IPS-18c (cell line): ENCODE measurements at regions not wholly inside any gene's neighbourhood (a gene's known extent, or its start where the extent isn't known, plus 50 kb on each side); places are given as distances from the start of the nearest gene placed in this dataset.
"Not testable (repeated sequence)": the region's sequence is repeated elsewhere in the genome, so short reads cannot be mapped to it uniquely, and the experiment has no call there.

ENCODE experiments used
- H3K4me3 ChIP-seq: 2 replicates; pipeline ENCODE4 v1.7.0; 2013; ENCODE audit warnings: low read depth, mild to moderate bottlenecking, low read length, moderate library complexity; ENCODE audit not compliant: insufficient read depth
- H3K9me3 ChIP-seq: one replicate; pipeline ENCODE4 v1.6.1; 2013; ENCODE audit warnings: mild to moderate bottlenecking, low read length, moderate library complexity; ENCODE audit not compliant: control insufficient read depth, insufficient read depth

DNA sequence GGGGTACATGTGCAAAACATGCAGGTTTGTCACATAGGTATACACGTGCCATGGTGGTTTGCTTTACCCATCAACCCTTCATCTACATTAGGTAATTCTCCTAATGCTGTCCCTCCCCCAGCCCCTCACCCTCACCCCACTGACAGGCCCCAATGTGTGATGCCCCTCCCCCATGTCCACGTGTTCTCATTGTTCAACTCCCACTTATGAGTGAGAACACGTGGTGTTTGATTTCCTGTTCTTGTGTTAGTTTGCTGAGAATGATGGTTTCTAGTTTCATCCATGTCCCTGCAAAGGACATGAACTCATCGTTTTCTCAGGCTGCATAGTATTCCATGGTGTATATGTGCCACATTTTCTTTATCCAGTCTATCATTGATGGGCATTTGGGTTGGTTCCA, 232.9 kb upstream of the RASGRP1 start:
- H3K4me3 ChIP-seq, H3K9me3 ChIP-seq: not testable (repeated sequence)

GRCh38 chr15:38799202-38799601, 234.6 kb upstream of the RASGRP1 start:
- not testable (repeated sequence) for H3K9me3 ChIP-seq

DNA sequence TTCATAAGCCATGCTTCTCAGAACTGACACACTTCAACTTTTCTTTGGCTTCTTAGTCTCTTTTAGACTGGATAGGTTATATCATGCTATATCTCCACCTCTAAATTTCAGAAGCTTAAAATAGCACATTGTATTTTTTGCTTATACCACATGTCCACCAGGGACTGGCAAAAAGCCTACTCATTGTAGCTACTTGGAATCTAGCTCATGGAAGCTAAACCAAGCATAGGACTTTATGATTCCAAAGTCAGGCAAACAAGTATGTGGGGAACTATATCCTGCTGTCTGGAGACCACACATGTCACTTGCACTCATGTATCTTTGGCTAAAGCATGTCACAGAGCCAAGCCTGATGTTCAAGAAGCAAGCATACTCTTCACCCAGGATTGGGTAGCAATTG, 245.0 kb upstream of the RASGRP1 start:
- Histone ChIP-seq H3K9me3 (no peaks in the 10 kb centered on the region), H3K4me3 (no peak overlapping the region)

More at GRCh38 chr15:38799202-38799601, 234.6 kb upstream of the RASGRP1 start:
- H3K4me3 ChIP-seq, result not testable (repeated sequence)

DNA sequence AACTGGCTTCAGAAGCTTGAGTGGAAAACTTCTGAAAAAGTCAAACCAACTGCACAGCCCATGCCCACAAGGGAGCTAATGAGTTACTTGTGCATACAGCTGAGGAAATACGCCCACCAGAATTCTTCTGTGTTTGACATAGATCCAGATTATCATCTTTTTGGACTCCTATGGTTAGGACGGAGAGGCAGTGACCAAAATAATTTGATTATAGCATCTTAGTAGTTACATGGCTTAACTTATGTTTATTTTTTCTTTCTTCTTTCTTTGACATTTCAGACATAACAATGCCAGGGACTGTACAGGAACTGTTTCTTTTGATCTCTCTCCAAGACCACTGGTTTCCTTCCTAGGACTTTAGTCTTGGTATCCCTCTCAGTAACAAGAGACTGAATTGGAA, 246.1 kb upstream of the RASGRP1 start:
- Histone ChIP-seq H3K4me3 (no peak overlapping the region), H3K9me3 (no peaks in the 10 kb centered on the region)

DNA sequence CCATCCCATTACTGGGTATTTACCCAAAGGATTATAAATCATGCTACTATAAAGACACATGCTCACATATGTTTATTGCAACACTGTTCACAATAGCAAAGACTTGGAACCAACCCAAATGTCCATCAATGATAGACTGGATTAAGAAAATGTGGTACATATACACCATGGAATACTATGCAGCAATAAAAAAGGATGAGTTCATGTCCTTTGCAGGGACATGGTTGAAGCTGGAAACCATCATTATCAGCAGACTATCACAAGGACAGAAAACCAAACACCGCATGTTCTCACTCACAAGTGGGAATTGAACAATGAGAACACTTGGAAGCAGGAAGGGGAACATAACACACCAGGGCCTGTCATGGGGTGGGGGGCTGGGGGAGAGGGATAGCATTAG, 249.6 kb upstream of the RASGRP1 start:
- not testable (repeated sequence) for H3K4me3 ChIP-seq, H3K9me3 ChIP-seq

DNA sequence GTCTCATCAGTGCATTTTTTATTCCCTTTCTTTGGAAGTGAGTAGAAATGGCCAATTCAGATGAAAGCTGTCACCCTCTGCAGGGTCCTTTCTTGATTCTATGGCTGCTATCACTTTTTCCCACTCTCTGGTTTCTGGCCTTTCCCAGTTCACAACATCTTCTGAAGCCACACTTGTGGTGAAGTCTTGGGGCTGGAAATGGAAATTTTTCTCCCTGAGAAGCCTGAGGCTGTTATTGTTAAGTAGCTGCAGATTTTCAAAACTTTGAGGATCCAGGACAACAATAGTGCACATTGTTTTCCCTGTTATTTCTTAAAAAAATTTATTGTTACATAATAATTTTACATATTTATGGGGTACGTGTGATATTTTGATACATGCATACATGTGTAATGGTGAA, 250.3 kb upstream of the RASGRP1 start:
- no peak overlapping the region for H3K4me3 ChIP-seq
- no peaks in the 10 kb centered on the region for H3K9me3 ChIP-seq

GRCh38 chr15:38817427-38818156, 253.0 kb upstream of the RASGRP1 start:
- Histone ChIP-seq H3K4me3 (no peak overlapping the region), H3K9me3 (no peaks in the 10 kb centered on the region)

DNA sequence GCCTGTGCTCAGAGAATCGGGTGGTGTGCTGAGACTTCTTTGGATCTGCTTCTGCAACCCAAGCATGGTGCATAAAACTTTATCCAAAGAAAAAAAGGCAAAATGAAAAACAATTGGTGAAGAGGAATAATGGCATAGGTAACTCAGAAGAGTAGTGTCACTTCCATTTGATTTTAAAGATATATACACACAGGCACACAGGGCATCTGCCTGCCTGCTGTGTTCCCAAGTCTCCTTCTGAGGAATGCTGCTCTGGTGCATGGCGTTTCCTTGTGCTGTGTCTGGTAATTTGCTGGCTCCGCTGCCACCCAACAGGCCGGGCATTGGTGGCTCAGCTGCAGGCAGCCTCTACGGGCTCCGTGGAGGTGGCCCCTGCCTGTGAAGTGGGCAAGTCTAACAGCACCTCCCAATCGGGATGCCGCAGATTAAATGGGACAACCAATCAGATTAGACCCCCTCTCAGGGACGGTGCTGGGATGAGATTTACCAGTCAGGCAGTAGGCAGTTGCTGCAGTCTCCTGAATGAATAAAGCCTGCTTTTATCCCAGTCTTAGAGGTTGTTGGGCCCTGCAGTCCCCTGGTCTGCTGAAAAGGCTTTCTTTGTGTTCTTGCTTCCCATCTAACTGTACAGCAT, 253.7 kb upstream of the RASGRP1 start:
- H3K9me3 ChIP-seq, result no peaks in the 10 kb centered on the region
- no peak overlapping the region for H3K4me3 ChIP-seq

DNA sequence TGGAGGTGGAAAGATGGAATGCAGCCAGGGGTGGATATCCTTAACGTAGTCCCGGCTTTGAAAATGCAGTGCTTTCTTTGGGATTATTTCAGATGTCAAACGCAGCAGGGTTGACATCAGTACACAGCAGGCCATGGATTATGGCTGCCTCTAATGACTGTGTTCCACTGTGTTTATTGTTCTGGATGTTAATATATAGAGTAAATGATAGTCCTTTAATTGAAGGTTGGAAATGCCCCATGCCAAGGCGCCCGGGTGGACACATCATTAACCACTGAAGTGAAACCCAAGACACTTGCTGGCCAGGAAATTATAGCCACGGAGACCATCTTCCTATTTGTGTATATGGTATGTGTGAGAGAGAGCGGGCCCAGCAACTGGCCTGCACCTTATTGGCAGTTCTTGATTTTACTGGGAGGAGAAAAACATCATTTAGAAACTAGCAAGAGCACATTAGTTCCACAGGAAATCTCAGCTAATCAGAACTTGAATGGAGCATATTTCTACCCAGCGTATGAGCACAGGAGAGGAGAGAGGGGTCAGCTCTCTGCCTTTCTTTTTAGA, 254.9 kb upstream of the RASGRP1 start:
- no peak overlapping the region for H3K4me3 ChIP-seq

DNA sequence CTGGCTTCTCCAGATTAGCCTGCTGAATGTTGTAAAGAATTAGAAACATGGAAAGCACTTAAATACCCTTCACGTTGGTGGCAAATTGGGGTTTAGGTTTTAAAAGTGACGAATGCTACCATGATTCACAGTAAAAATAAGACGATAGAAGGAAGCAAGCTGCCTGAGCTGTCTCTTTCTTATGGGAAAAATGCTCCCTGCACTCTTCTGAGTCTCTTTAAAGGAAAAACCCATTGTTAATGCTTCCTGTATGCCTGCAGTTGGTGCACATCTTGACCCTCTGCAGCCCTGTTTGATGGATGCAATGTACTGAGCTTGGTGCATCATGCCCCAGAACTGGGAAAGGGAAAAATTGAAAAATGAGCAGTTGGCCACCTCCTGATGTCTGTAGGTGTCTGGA, 258.6 kb upstream of the RASGRP1 start:
- Histone ChIP-seq H3K9me3 (peaks cover 4% of the 10 kb centered on the region), H3K4me3 (no peak overlapping the region)

More for the DNA sequence above, 254.9 kb upstream of the RASGRP1 start:
- no peaks in the 10 kb centered on the region for H3K9me3 ChIP-seq

DNA sequence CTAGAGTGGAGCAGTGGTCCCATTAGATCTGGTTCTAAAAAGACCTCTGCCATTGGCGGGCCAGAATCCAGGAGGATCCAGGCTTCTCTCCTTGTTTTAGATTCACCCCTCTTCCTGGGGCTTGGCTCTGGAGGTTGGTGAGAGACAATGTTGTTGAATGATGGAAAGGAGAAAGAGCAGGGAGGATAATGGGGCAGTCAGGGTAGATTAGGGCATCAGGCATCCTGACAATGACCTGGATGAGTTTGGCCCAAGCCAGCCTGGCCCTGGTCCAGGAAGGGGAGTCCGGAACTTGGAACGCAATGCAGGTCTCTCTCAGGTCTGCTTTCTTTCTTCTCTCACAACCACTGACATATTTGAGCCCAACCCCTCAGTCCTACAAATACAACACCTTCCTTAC, 260.1 kb upstream of the RASGRP1 start:
- H3K9me3 ChIP-seq, result peaks cover 4% of the 10 kb centered on the region
- no peak overlapping the region for H3K4me3 ChIP-seq

DNA sequence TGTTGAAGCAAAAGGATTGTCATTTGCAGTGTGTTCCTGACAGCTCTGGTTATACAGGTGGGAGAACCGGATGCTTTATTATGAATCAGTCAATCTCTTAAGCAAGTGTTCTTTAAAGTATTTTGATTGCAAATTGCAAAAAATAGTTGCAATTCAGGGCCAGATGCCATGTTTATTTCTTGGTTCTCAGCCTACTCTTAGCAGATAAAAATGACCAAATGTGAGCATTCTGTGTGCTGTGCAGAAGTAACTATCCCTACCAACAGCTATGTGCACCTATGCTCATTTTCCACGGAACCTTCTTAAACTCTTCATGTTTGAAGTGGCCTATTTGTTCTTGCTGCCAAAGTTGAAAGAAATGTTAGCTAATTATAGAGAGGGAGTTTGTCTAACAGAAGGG, 262.3 kb upstream of the RASGRP1 start:
- Histone ChIP-seq H3K9me3 (peaks cover 4% of the 10 kb centered on the region), H3K4me3 (no peak overlapping the region)

- no peak overlapping the region for H3K4me3 ChIP-seq
Observed at GRCh38 chr15:38828031-38828532, 263.5 kb upstream of the RASGRP1 start.

DNA sequence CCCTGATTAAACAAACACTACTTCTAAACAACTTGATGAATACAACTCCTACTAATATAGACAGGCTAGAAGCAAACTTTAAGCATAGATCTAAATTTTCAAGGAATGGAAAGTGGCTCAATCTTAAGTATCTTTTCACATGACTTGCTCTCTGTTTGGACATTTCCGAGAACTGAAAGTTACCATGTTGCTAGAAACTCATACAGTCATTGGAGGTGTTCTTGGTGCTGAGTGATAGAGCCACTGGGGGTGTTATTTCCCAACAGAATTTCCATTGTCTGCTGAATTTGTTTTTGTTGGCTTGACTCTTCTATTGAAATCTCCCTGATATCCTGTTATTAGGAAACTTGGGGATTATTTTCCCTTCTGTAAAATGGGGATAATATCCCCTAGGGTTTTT, 264.5 kb upstream of the RASGRP1 start:
- no peak overlapping the region for H3K4me3 ChIP-seq
- H3K9me3 ChIP-seq, result peaks cover 4% of the 10 kb centered on the region

More at GRCh38 chr15:38828031-38828532, 263.5 kb upstream of the RASGRP1 start:
- H3K9me3 ChIP-seq, result peaks cover 4% of the 10 kb centered on the region

- H3K9me3 ChIP-seq, result peaks cover 2% of the 10 kb centered on the region
- H3K4me3 ChIP-seq, result no peak overlapping the region
Observed at GRCh38 chr15:38842226-38842625, 277.6 kb upstream of the RASGRP1 start.

DNA sequence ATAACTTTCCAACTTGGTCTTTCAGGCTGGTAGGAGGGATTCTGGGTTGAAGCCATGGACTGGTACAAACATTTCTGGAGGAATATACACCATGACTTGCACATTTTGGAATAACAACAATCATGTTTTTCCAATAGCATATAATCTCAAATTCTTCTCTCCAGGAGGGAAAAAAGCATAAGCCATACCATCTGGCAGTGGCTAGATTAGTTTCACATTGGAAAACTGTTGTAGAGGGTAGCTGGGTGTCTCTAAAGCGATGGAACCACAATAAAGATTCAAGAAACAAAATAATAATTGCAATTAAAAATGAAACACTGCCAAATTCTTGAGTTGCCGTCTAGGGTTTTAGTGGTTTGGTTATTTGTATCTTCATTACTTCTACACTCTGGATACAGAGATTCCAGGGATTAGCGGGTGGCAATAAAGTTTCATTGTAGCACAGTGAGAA, 278.5 kb upstream of the RASGRP1 start:
- peaks cover 2% of the 10 kb centered on the region for H3K9me3 ChIP-seq
- no peak overlapping the region for H3K4me3 ChIP-seq

GRCh38 chr15:38843736-38844590, 279.3 kb upstream of the RASGRP1 start:
- H3K4me3 ChIP-seq, result no peak overlapping the region
- peaks cover 2% of the 10 kb centered on the region for H3K9me3 ChIP-seq
